HFF-Myc (cell line): ENCODE measurements at regions not wholly inside any gene's neighbourhood (a gene's known extent, or its start where the extent isn't known, plus 50 kb on each side); places are given as distances from the start of the nearest gene placed in this dataset.
"Not testable (repeated sequence)": the region's sequence is repeated elsewhere in the genome, so short reads cannot be mapped to it uniquely, and the experiment has no call there.

Experiments used
- DNase-seq: peaks from one replicate; pipeline ENCODE4 v3.0.0-alpha.2; 2011; ENCODE audit warnings: low read depth; ENCODE audit errors: extremely low read depth
- H3K4me3 ChIP-seq: replicated peaks from 2 replicates; pipeline ENCODE4 v1.5.1; 2011; ENCODE audit warnings: low read depth, mild to moderate bottlenecking, control low read depth, low read length
- CTCF ChIP-seq: IDR thresholded peaks from 2 replicates; pipeline ENCODE4 v1.5.1; 2012; ENCODE audit warnings: mild to moderate bottlenecking, low read depth, low read length, control low read depth; ENCODE audit errors: missing control alignments

GRCh38 chr1:172837816-172838679 is 179.1 kb downstream of the FASLG start:
- DNase-seq = no peak

GRCh38 chr1:172838680-172839313 is 179.9 kb downstream of the FASLG start:
- no peak for DNase-seq
- H3K4me3 ChIP-seq = no peak overlapping the region
- no peak for TF ChIP-seq CTCF

More at GRCh38 chr1:172837816-172838679, 179.1 kb downstream of the FASLG start:
- no peak overlapping the region for H3K4me3 ChIP-seq
- no peak for TF ChIP-seq CTCF

GRCh38 chr1:172839639-172840038 is 180.7 kb downstream of the FASLG start:
- not testable (repeated sequence) for H3K4me3 ChIP-seq, DNase-seq

GRCh38 chr1:172843444-172843843 is 184.5 kb downstream of the FASLG start:
- DNase-seq = no peak
- no peak overlapping the region for H3K4me3 ChIP-seq
- no peak for TF ChIP-seq CTCF

- TF ChIP-seq CTCF = no peak
- DNase-seq = no peak
- H3K4me3 ChIP-seq = no peak overlapping the region
Observed at GRCh38 chr1:172845371-172845770, 186.5 kb downstream of the FASLG start.

- H3K4me3 ChIP-seq = no peak overlapping the region
- no peak for TF ChIP-seq CTCF
- no peak for DNase-seq
Observed at GRCh38 chr1:172845865-172846264, 187.0 kb downstream of the FASLG start.

GRCh38 chr1:172847814-172848213 is 188.9 kb downstream of the FASLG start:
- DNase-seq = not testable (repeated sequence)

More at GRCh38 chr1:172847814-172848213, 188.9 kb downstream of the FASLG start:
- H3K4me3 ChIP-seq = not testable (repeated sequence)
